NCI-H1694 treated with DMSO at 0.1 percent for 48 hours (cell line): ENCODE measurements at regions not wholly inside any gene's neighbourhood (a gene's known extent, or its start where the extent isn't known, plus 50 kb on each side); places are given as distances from the start of the nearest gene placed in this dataset.

ENCODE experiments used
- DNase-seq: peaks from one replicate; lab custom pipeline; 2025; lab: John Stamatoyannopoulos, UW

DNA sequence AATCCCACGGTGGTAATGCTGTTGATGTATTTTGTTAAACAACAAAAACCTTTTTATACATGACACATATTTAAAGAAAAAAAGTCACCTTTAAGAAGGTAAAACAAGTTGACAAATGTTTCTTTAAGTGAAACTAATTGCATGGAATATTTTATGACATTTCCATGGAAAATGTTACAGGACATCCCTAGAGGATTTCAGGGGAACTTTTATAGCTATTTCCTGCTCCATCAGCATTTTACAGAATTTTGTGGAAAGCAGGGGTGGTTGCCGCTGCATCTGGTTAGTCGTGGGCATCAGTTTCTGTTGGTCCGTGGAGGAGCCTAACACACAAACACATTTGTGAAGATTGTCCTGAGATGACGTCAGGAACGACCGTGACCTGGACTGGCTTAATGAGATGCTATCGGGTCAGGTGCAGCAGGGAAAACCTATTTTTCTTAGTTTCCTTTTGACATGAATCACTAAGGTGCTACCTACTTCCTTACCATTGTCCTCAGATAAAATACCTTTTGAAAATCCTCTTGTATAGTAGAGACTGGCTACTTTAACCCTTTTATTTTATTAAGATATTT, 305.1 kb downstream of the MAP2K6 start:
- DNase-seq: no peak

- no peak for DNase-seq
Measured at GRCh38 chr17:69722518-69722917, 308.0 kb downstream of the MAP2K6 start.

DNA sequence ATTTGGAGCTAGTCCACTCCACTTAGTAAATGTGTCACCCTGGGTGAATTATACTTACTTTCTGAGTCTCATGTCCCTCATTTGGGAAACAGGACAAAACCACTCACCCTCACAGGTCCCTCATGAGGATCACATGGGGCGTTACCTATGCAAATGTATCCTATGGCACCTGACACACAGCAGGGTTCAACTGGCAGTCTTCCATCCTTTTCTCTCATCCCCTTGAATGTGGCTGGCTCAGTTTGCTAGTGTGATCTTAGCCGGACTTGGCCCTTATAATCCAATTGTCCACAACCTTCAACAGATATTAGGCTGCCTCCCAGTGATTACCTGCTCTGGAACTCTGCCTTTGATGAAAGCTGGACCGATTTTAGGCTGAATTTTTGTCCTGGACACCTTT, 308.8 kb downstream of the MAP2K6 start:
- no peak for DNase-seq

DNA sequence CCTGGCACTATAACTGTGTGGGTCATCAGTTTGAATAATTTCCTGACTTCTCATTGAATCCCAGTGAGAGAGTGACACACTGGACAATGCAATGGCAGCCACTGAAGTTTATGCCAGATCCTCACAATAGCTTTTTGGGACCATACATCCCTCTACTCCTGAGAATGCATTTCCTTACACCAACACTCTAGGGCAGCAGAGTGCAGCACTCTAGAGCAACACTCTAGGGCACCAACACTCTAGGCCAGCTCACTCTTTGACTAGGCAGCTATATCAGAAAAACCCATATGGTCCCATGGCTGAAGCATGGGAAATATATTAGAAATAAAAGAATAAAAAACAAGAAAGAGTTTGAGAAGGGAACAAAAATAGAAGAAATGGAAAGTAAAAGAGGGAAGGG, 309.2 kb downstream of the MAP2K6 start:
- no peak for DNase-seq

DNA sequence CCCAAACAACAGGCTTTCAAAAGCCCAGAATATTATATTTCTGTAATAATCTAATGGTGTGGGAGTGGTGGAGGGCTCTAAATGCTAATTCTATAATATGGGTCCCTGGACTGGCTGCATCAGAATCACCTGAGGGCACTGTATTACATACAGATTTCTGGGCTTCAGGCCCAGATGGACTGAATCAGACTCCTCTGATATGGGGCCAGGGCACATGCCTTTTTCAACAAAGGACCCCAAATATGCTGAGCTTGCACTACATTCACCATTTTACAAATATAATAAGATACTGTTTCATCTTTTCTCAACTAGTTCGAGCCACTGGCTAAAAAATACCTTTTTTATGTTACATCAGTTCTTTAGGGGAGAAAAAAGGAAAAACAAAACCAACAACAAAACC, 309.7 kb downstream of the MAP2K6 start:
- DNase-seq: no peak

GRCh38 chr17:69725146-69725545, 310.6 kb downstream of the MAP2K6 start:
- no peak for DNase-seq

DNA sequence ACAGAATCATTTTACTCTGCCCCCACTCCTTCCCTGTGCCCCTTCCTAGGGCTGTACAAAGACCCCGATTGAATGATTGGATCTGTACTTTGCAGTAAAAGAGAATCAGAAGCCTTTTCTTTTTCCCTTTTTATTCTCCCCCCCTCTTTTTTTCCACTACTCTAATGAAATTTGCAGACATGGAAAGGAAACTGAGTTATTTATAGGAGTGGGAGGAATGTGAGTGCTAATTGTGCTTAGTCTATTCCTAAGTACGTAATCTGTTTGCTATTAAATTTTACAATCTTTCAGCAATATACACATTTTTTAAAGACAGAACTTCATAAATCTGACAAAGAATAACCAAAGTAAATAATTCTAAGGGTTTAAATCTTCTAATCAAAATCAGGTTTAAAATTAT, 314.3 kb downstream of the MAP2K6 start:
- no peak for DNase-seq

DNA sequence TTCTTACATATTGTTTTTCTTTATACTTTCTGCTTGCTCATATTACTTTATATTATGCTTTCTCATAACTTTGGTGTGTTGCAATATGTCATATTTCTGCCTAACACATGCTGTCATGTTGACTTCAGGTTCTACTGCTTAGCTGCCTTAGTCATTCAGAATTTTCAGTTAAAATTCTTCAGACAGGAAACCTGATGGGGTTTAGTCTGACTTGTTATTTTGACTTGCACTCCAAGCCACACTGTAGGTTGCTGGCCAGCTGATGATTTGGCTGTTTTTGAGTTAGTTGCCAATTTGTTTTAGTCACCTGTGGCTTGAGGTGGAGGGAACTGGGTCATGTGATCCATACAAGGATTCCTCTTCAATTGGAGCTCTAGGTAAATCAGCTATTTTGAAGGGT, 315.4 kb downstream of the MAP2K6 start:
- DNase-seq: no peak

DNA sequence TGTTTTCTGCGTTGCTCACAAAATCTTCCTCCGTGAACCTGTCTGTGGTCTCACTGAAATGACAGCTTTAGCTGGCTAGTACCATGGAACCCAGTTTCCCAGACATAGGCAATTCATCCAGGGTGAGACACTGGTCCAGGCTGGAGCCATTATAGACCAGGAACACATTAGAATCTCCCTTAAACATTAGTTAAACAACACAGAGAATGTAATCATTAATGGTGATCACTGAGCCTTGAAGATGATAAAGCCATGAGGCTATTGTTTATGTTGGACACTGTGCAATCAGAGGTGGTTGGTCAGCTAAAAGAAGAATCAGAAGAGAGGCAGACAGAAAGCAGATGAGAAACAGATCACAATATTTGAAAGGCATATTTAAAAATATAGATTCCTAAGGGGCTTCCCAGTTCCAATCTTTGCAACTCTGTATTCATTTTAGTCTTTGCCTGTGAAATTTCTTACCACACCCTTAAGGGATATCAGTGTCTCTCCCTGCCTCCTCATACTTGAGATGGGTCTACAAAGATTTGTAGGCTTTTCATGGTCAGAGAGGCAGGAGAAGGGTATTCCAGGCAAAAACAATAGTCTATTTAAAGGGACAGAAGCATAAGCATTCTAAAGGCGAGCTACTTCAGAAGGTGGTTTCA, 317.9 kb downstream of the MAP2K6 start:
- DNase-seq: no peak

GRCh38 chr17:69733171-69734012, 318.9 kb downstream of the MAP2K6 start:
- DNase-seq: no peak

GRCh38 chr17:69734656-69735055, 320.2 kb downstream of the MAP2K6 start:
- DNase-seq: no peak

DNA sequence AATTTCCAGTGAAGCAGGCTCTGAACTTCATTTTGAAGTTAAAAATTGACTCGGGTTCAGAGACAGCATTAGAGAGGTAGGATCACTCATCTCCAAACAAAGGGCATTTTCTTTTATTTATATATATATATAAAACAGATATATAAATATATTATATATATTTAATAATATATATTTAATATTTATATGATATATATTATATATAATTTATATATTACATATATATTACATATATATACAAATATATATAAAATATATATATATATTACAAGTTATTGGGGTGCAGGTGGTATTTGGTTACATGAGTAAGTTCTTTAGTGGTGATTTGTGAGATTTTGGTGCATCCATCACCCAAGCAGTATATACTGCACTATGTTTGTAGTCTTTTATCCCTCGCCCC, 320.8 kb downstream of the MAP2K6 start:
- DNase-seq: no peak

DNA sequence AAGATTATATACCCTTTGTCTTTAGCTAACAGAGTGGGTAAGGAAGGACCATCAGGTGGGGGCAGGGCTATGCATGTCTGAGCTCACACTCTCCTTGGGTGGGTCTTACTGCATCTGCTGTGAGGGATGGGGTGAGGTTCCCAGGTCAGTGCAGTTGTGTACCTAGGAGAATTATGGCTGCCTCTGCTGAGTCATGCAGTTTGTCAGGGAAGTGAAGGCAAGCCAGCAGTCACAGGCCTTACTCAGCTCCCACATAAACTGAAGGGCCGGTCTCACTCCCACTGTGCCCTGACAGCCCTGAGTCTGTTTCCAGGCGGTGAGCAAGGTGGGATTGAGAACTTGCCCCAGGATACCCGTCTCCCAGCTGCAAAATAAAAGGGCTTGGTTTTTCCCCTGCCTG, 328.6 kb downstream of the MAP2K6 start:
- no peak for DNase-seq

DNA sequence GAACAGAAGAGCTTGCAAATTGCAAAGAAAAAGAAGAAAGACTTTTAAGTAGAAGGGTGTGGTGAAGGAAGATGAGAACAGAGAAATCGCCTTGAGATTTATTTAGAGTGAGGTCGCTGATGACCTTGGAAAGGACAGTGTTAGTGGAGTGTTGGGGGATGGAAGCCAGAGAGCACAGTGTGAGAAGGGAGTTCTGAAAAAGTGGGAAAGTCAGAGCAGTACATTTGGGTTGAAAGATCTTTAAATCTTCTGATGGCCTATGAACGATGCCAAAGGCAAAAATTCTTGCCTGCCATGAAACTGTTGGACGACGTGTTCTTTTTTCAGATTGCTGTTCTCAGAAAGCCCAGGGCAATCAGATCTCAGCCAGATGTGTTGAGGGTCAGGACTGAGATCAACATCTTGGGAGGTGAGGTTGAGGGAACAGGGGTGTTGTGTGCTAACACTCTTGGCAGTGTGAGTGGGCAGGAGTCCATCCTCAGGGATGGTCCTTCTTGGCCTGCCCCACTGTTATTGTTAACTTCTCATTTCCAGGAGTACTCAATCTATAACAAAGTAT, 330.1 kb downstream of the MAP2K6 start:
- no peak for DNase-seq

DNA sequence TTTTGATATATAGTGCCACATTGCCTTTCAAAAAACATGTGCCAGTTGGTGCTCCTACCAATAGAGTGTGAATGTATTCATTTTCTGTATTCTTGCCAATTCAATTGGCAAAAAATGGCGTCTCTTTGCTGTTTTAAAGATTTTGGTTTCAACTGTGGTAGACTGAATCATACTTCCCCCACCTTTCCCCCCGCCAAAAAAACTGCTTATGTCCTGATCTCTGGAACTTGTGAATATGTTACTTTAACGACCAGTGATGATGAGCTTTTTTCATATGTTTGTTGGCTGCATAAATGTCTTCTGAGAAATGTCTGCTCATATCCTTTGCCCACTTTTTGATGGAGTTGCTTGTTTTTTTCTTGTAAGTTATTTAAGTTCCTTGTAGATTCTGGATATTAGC, 325.1 kb upstream of the KCNJ16 start:
- DNase-seq: no peak

- no peak for DNase-seq
Measured at GRCh38 chr17:69757688-69758430, 317.2 kb upstream of the KCNJ16 start.

DNA sequence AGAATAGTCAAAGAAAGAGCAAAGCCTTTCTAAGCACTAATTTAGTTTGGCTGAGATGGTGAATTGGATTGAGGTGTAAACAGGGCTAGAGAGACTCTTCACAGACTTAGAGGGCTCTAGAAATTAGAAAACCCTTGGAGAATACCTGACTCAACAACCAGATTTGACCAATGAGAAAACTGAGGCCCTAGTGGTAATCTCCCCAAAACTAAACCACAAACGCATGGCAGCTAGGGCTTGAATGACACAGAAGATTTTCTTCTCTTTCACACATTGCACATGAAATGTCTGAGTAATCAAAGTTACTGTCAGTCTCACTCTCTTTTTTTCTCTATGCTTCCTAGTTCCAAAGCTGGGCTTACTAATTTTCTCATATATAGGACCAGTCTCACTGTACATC, 314.5 kb upstream of the KCNJ16 start:
- DNase-seq: no peak

DNA sequence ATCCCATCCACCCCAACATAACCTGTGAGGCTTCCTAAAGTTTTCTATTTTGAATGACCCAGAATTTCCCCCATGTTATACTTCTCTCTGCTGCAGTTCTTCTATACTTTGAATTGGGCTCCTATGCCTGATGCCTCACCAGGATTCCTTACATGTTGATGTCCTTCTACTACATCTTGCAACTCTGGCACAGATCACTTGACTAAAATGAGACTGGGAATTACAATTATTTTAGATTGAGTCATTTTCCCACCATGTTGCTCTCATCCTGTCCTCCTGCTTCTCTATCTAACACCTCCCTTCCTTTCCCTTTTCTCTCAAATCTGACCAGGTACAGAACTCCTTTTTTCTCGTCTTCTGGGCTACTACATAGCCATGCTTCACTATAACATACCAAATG, 314.0 kb upstream of the KCNJ16 start:
- DNase-seq: no peak

- DNase-seq: no peak
Measured at GRCh38 chr17:69761767-69762321, 313.2 kb upstream of the KCNJ16 start.

- DNase-seq: no peak
Measured at GRCh38 chr17:69762359-69762758, 312.7 kb upstream of the KCNJ16 start.

DNA sequence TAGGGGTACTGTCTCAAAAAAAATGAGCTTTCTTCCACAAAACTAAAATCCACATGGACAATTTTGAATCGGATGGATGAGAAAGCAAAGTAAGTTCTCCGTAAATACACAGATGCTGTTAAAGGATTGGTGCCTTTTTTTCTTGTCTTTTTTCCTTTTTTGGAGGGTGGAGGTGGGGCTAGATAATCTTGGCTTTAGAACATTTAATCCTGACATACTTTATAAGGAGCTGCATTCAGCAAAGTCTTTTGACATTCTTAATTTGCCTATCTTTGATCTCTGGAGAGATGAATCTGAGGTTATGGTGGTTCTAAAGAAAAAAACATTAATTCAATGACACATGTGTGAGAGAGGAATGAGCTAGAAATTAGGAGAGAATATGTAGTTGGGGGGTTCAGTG, 312.3 kb upstream of the KCNJ16 start:
- DNase-seq: no peak

GRCh38 chr17:69763503-69763902, 311.5 kb upstream of the KCNJ16 start:
- no peak for DNase-seq
